Right lobe of liver (tissue), 4 donors: ENCODE measurements at regions not wholly inside any gene's neighbourhood (a gene's known extent, or its start where the extent isn't known, plus 50 kb on each side); places are given as distances from the start of the nearest gene placed in this dataset.

ENCODE experiments used
- CTCF ChIP-seq, 4 donors: fragments of 200-600 bp in 3 of 4; fragments of 450-650 bp in 1 of 4; IDR thresholded peaks; one replicate each; pipeline versions ENCODE4 v1.5.1 to v1.8.0; 2016 to 2022; ENCODE audit warnings: antibody characterized with exemption in 4 of 4, mild to moderate bottlenecking in 2 of 4
- POLR2A ChIP-seq: fragments of 450-650 bp; IDR thresholded peaks from one replicate; pipeline ENCODE4 v1.6.1; 2017; ENCODE audit warnings: antibody characterized with exemption, mild to moderate bottlenecking
- donor health status: DM: no; HTN: no; CAD: no.
- donor health status: DM: no; HTN: no; CAD: no.
- donor health status: DM: no; HTN: yes; CAD: no.

GRCh38 chr2:146665800-146666199, 1179.0 kb upstream of the ACVR2A start:
- no peak for TF ChIP-seq CTCF (IDR thresholded peaks at IDR 0.05)
- no peak for TF ChIP-seq POLR2A
